ENCODE measurements at regions not wholly inside any gene's neighbourhood (a gene's known extent, or its start where the extent isn't known, plus 50 kb on each side); places are given as distances from the start of the nearest gene placed in this dataset.

- no peak for ATAC-seq
- no peaks in the 10 kb centered on the region for H3K36me3 ChIP-seq (ENCODE audit: control insufficient read depth, insufficient read depth, low read length)
- H3K27ac ChIP-seq (ENCODE audit: low read length), result no peak overlapping the region
- ChIA-PET POLR2A (no interaction called here), CTCF (no interaction called here)
- in situ Hi-C loops (cut with HindIII; ENCODE audit: low pct_unique_long_range_greater_than_20kb, low sequenced_read_pairs), result no loop called here
- H3K9me3 ChIP-seq (ENCODE audit: control insufficient read depth, insufficient read depth, low read depth, low read length), result no peaks in the 10 kb centered on the region
- H3K4me3 ChIP-seq (ENCODE audit: low read depth in 2 of 2, low read length in 2 of 2), result no peak overlapping the region
- no peaks in the 10 kb centered on the region for H3K27me3 ChIP-seq (ENCODE audit: control insufficient read depth, insufficient read depth, low read length)
- H3K4me1 ChIP-seq (ENCODE audit: control insufficient read depth, insufficient read depth, low read length), result no peaks in the 10 kb centered on the region
- no peak for DNase-seq (ENCODE audit: low read depth, low spot score)
- BruUV-seq (replicated peaks), result no TSS peak
- TF ChIP-seq SIN3A (IDR thresholded peaks at IDR 0.05; ENCODE audit: borderline replicate concordance, insufficient read depth, low read depth, low read length) (no peak), REST (IDR thresholded peaks at IDR 0.05; ENCODE audit: insufficient read depth in 1 of 2, low read depth in 2 of 2, low read length in 1 of 2) (no peak), CTCF (IDR thresholded peaks at IDR 0.05) (no peak), POLR2AphosphoS5 (IDR thresholded peaks at IDR 0.05; ENCODE audit: low read depth, low read length) (no peak), TCF7L2 (IDR thresholded peaks at IDR 0.05; ENCODE audit: low read depth, low read length) (no peak)
- intact Hi-C loops (cut with micrococcal nuclease; ENCODE audit: unreplicated experiment), result no loop called here
These were observed 574.9 kb downstream of the HTR1B start for GRCh38 chr6:76888351-76888750.

GRCh38 chr6:76886900-76887299 lies 576.4 kb downstream of the HTR1B start:
- ChIA-PET POLR2A (no interaction called here), CTCF (no interaction called here)
- Histone ChIP-seq H3K9me3 (ENCODE audit: control insufficient read depth, insufficient read depth, low read depth, low read length) (no peaks in the 10 kb centered on the region), H3K36me3 (ENCODE audit: control insufficient read depth, insufficient read depth, low read length) (no peaks in the 10 kb centered on the region), H3K4me1 (ENCODE audit: control insufficient read depth, insufficient read depth, low read length) (no peaks in the 10 kb centered on the region), H3K27ac (ENCODE audit: low read length) (no peak overlapping the region), H3K4me3 (ENCODE audit: low read depth in 2 of 2, low read length in 2 of 2) (no peak overlapping the region), H3K27me3 (ENCODE audit: control insufficient read depth, insufficient read depth, low read length) (no peaks in the 10 kb centered on the region)
- TF ChIP-seq SIN3A (IDR thresholded peaks at IDR 0.05; ENCODE audit: borderline replicate concordance, insufficient read depth, low read depth, low read length) (no peak), POLR2AphosphoS5 (IDR thresholded peaks at IDR 0.05; ENCODE audit: low read depth, low read length) (no peak), TCF7L2 (IDR thresholded peaks at IDR 0.05; ENCODE audit: low read depth, low read length) (no peak), REST (IDR thresholded peaks at IDR 0.05; ENCODE audit: insufficient read depth in 1 of 2, low read depth in 2 of 2, low read length in 1 of 2) (no peak), CTCF (IDR thresholded peaks at IDR 0.05) (no peak)
- no peak for DNase-seq (ENCODE audit: low read depth, low spot score)
- BruUV-seq (replicated peaks), result no TSS peak
- ATAC-seq, result no peak
- intact Hi-C loops (cut with micrococcal nuclease; ENCODE audit: unreplicated experiment), result no loop called here
- in situ Hi-C loops (cut with HindIII; ENCODE audit: low pct_unique_long_range_greater_than_20kb, low sequenced_read_pairs), result no loop called here

Data from Panc1 (cell line).